HG03135 (cell line): ENCODE measurements at regions not wholly inside any gene's neighbourhood (a gene's known extent, or its start where the extent isn't known, plus 50 kb on each side); places are given as distances from the start of the nearest gene placed in this dataset.

Experiments
- ATAC-seq: cut with Tn5 transposase; IDR thresholded peaks from one replicate; pipeline ENCODE4 v1.9.1; 2021; ENCODE audit warnings: mild to moderate bottlenecking, moderate library complexity; ENCODE audit not compliant: unreplicated experiment

GRCh38 chr6:105797983-105798453, 288.1 kb upstream of the PRDM1 start:
- ATAC-seq: no peak

- ATAC-seq: no peak
Measured at GRCh38 chr6:105797286-105797979, 288.7 kb upstream of the PRDM1 start.

DNA sequence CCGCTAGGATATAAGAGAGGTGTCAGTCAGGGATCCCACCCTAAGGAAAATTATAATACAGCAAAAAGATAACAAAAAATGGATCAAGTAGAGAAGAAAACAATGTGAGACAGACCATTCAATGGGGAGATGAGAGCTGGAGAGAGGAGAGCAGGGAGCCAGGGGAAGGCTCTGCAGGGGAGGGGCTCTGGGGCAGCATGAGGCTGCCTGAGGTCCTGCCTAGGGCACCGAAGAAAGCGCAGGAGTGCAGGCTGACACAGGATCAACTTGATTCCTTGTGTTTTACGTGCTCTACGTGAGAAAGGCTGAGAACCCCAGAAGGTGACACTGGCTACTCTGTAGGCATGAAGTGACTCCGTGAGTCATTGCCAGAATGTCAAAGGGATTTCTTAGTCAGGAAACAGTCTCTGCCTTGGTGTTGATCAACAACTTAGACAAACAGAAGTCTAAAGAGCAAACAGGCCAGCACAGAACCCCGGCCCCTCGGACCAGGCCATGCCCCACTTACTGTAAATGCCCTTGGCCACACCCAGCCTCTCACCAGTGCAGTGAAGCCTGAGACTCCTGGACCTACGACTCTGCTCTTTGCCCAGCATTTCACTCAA, 290.1 kb upstream of the PRDM1 start:
- no peak for ATAC-seq

DNA sequence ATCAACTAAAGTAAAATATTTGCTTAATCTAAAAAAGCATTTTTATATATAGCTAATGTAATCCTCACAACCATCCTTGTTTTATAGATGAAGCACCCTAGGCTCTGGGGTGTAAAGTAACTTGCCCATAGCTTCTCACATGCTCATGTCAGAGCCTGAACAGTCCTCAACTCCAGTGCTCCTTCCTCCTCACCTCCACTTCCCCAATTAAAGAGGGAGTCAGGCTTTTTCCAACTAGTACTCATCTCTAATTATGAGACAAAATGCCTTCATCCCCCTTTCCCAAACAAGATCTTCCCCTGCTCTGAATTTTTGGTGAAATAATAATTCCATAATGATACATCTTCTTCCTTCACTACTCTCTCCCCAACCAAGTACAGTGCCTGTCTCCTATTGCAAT, 290.8 kb upstream of the PRDM1 start:
- no peak for ATAC-seq

DNA sequence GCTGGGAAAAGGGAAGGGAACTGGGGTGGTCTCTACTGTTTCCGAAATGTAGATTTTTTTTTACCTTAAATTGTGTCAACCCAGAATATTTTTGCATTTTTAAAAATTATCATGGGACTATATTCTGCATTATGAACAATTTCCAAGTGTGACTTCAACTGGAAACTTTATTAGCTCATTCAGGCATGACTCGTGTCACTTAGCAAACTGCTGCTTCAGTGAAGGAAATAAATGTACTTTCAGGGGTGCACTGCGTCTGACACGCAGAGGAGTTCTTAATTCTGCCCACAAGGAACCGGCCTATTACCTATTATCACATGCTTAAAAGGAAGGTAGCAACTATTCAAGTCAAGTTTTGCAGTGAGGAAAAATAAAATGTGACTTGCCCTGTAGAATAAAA, 291.3 kb upstream of the PRDM1 start:
- ATAC-seq: no peak

DNA sequence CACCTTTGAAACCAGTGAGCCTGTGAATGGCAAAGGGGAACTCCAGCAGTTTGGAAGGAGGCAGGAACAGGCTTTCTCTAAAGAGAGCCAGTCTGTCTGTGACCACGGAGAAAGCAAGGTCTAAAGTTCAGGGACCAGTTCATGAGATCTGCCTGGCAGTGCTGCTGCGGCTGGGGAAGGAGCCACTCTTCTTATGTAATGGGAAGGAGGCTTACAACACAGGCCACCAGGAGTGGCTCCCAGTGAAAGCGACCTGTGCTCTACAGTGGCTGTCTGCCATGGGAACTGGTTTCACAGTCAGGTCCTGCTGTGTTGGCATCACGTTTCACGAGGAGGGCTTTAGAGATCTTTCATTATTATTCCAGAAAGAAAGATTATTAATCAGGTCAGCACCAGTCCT, 291.9 kb upstream of the PRDM1 start:
- no peak for ATAC-seq

GRCh38 chr6:105793130-105793529, 293.0 kb upstream of the PRDM1 start:
- ATAC-seq: no peak

- ATAC-seq: peak; percentile 43
Measured at GRCh38 chr6:105791583-105792318, 294.4 kb upstream of the PRDM1 start.

DNA sequence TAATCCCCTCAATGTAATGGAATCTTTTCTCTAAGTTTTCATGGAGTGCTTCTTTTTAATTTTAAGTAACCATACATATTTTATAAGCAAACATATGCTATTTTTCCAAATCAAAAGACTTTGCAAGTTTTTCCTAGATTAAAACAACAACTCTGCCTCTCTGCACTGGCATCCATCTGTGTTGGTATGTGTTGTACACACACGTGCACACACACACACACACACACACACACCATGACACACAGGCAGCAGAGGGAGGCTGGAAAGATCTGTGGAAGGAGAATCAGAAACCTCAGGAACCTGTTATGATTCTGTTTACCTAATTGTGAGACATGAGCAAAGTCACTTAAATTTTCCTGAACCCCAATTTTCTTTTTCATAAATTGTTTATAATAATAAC, 295.0 kb upstream of the PRDM1 start:
- no peak for ATAC-seq

DNA sequence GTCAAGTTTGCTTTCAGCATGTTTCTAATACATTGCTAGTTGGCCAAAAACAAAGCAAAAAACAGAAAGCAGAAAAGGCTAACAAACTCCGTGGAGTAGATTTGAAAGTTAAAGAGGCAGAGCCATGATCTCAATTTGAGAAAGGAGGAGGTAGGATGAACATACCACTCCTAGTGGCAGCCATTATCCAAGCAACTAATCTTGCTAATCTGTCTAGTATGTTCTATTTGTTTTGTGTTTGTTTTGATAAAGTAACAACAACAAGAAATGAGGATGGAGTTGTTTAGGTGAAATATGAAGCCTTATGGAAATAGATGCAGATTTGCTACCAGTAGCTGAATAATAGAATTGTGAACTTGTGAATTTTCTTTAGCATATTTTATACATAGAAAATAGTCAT, 295.5 kb upstream of the PRDM1 start:
- no peak for ATAC-seq

DNA sequence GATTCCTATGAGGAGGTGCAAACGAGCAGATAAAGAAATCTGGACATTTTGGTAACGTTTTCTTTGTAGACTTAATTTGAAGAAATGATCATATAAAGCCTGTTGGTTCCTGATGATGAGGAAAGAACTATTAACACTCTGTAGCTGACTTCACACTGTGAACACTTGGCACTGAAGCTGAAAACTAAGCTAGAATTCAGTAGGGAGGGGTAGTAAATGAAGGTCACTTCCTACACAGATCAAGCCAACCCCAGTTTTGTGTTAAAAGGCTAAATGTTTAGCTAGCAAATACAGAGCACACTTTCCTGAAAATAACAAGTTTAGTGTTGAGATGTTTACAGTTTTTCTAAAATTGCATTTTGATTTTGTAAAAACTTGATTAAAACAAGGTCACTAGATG, 296.2 kb upstream of the PRDM1 start:
- no peak for ATAC-seq

- ATAC-seq: no peak
Measured at GRCh38 chr6:105787747-105788146, 298.4 kb upstream of the PRDM1 start.

DNA sequence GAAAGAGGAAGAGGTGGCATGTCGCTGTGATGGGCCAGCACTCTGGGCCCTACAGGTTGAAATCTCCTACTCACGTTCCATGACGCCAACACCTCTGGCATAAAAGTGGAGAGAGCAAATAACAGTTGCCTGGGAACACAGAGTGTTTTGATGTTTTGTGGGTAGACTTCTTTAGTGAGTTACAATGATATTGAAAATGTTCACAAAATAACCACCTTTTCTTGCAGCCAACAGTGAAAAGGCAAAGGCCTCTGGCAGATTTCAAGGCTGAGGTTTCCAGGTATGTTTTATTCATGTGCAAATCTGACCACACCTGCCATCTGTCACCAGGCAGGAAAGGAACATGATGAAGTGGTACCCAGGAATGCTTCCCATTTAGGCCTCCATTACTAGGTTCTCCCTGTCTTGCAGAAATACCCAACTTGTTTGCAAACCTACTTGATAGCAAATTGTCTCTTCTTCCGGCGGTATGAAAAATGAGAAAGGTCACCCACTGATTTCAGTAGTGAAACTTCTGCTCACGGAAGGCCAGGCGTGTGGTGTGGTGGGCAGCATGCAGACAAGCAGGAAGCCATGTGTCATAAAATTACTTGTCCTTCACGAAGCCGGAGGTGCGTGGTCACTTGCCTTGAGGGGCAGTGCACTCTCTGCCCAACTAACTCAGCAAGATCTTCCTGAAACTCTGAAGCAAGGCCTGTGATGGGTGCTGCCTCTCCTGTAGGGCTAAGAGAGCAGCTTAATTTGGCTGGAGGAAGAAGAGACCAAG, 299.1 kb upstream of the PRDM1 start:
- ATAC-seq: peak; percentile 50

DNA sequence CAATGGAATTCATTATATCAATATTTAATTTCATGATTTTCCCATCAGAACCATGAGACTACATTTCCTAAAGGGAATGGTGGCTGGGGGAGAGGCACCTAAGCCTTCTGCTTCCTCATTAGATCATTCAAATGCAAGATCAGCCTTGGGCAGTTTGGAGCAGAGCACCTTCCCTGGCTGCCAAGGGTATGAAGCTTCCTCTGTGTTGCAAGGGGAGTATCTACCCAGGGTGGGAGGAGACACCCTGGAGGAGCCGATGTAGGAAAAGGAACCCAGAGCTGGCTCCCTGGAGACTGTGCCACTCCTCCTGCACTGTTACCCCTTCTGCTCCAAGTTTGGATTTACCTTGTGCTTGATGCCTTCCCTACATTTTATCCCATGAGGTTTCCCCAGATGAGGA, 299.7 kb upstream of the PRDM1 start:
- no peak for ATAC-seq

DNA sequence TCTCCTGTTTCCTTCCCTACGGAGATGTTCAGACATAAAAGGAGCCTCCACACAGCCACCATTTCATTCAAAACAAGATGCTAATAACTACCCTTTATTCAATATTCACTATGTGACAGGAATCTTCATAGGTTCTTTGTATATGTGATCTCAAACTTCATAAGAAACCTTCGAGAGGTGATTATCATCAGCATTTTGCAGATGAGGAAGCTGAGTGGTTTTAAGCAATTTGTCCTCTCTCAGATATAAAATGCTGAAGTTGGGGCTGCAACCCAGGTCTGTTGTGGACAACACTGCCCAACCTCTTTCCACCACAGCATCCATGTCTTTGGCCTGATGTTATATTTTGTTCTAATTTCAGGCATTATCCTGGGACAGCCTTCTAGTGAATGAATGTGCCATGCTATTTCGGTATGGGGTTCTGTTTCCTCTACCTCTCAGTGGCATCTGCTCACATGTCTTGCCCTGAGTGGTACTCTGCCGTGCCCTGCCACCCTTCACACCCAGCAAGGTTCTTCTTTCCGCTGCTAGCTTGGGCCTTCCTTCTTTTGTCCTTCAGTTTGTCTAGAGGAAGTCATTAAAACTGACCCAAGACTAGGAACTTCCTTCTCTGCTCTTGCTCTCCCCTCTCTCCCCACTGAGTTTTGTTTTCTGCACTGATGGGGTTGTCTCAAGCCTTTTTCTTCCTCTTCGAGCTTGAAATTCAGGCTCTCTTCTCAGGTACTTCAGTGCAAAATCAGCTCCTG, 300.9 kb upstream of the PRDM1 start:
- no peak for ATAC-seq

GRCh38 chr6:105784179-105784578, 302.0 kb upstream of the PRDM1 start:
- no peak for ATAC-seq

DNA sequence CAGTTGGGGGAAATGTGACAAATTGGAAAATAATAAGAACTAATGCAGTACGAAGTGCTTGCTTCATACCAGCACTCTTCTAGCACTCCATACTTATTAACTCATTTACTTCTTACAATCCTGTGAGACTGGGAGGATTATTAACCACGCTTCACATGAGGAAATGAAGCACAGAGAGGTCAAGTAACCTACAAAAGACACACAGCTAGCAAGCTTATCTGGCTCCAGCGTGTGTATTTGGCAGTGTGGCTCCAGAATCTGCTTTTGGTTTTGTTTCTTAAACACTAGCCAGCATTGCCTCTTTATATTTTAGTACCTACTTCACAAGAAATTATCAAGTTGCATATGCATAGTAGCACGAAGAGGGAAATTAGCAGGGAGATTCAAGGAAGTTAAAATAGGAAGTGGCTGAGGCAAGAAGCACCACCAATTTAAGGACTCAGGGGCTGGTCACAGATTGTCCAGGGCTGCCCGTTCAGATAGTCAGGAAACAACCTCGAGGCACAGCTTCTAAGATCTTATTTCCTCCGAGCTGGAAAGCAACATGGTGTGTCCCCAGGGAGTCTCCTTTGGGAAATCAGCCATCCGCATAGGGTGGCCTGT, 302.7 kb upstream of the PRDM1 start:
- ATAC-seq: no peak

DNA sequence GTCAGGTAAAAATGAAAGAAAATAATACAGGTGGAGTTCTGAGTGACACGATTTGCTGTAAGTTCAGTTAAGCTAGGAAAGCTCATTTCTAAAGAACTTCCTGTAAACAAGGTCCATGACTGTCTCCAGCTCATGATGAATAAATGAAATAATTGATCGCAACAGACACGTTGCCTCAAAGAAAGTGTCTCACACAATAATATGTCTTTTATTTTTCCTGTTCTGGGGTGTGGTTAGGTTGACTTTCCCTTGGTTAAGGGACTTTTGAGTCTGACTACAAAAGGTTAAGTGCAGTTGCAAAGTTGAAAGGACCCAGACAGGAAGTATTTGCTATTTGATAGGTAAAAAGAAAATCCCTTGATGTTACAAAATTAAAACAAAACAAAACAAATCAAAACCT, 304.2 kb upstream of the PRDM1 start:
- no peak for ATAC-seq

DNA sequence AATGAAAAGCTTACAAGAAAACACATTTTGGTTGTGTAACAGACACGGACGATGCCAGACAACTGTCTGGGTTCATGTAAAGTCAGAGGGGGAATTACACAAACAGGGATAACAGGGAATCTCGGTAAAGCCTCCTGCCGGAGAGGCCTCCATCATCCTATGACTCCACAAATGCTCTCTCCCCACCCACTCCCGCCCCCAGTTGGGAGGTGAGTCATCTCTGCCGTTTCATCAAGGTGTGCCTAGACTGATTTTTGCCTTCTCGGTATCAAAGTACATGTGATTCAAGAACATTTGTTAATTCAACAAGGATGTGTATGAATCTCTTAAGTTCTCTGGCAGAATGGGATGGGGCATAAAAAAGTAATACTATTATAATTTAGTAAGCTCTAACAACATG, 304.9 kb upstream of the PRDM1 start:
- no peak for ATAC-seq

DNA sequence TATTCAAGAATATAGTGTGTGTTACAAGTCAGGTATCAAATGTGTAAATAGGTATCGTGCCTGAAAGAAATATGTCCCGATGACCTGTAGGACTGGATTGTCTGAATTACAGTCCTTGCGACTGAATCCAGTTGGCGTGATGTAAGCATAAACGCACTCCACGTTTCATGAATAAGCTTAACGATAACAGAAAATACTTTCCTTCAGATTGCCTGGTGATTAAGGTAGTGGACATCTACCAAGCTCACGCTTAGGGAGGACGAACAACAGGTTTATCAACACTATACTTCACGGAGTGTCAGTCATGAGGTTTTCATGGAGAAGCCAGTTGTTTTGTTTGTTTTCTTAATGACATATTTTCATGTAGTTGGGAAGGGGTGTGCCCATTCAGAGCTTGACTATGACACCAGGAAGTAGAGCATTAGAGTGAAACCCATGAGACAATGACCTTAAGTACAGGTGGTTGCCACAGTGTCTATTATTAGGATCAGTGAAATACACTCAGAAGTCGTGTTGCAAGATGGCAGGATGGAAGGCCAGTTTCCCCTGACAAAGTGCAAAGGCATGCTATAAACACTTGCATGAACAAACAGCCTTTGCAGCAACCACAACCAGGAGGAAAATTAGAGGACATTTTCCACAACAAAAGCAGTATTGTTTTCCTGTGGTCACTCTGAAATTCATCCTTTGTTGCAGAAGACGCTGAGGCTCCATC, 305.8 kb upstream of the PRDM1 start:
- ATAC-seq: no peak
